ENCODE measurements at regions not wholly inside any gene's neighbourhood (a gene's known extent, or its start where the extent isn't known, plus 50 kb on each side); places are given as distances from the start of the nearest gene placed in this dataset.
"Not testable (repeated sequence)": the region's sequence is repeated elsewhere in the genome, so short reads cannot be mapped to it uniquely, and the experiment has no call there.

GRCh38 chr14:105918496-105919262 lies 392.3 kb downstream of the TMEM121 start:
- no peak for DNase-seq
- intact Hi-C loops (cut with DNase I) = no loop called here
- H3K4me3 ChIP-seq (replicated peaks in 1 of 3) = no peak overlapping the region

GRCh38 chr14:105919458-105920150 lies 393.2 kb downstream of the TMEM121 start:
- no peaks in the 10 kb centered on the region for H3K9me3 ChIP-seq
- intact Hi-C loops (cut with DNase I) = no loop called here
- H3K27me3 ChIP-seq = no peaks in the 10 kb centered on the region
- H3K27ac ChIP-seq = no peak overlapping the region
- TF ChIP-seq POLR2A (IDR thresholded peaks at IDR 0.05) = no peak
- TF ChIP-seq CTCF (IDR thresholded peaks at IDR 0.05) = no peak
- H3K36me3 ChIP-seq = no peaks in the 10 kb centered on the region
- DNase-seq = no peak
- no peaks in the 10 kb centered on the region for H3K4me1 ChIP-seq
- 80 to 95% methylated on average over 3 to 15 of the region's 21 CpGs for WGBS, 2 donors
- H3K4me3 ChIP-seq (replicated peaks in 1 of 3) = no peak overlapping the region

More at GRCh38 chr14:105918496-105919262, 392.3 kb downstream of the TMEM121 start:
- H3K9me3 ChIP-seq = no peaks in the 10 kb centered on the region
- TF ChIP-seq CTCF (IDR thresholded peaks at IDR 0.05) (no peak), POLR2A (IDR thresholded peaks at IDR 0.05) (no peak)
- no peak overlapping the region for H3K27ac ChIP-seq
- no peaks in the 10 kb centered on the region for H3K4me1 ChIP-seq
- 68 to 88% methylated on average over 3 to 7 of the region's 17 CpGs for WGBS, 2 donors
- no peaks in the 10 kb centered on the region for H3K27me3 ChIP-seq
- no peaks in the 10 kb centered on the region for H3K36me3 ChIP-seq

- H3K4me3 ChIP-seq (replicated peaks in 1 of 3); H3K9me3 ChIP-seq; DNase-seq; H3K4me1 ChIP-seq; H3K36me3 ChIP-seq; H3K27ac ChIP-seq; intact Hi-C loops (cut with DNase I); H3K27me3 ChIP-seq: not testable (repeated sequence)
- 80% methylated on average over 7 to 10 of the region's 11 CpGs for WGBS, 2 donors
These were observed 393.8 kb downstream of the TMEM121 start for GRCh38 chr14:105920151-105920700.

- H3K36me3 ChIP-seq; H3K4me1 ChIP-seq; H3K9me3 ChIP-seq; DNase-seq; H3K27ac ChIP-seq; intact Hi-C loops (cut with DNase I); H3K4me3 ChIP-seq (replicated peaks in 1 of 3); H3K27me3 ChIP-seq: not testable (repeated sequence)
- 88 to 93% methylated on average over 15 to 19 of the region's 24 CpGs for WGBS, 2 donors
These were observed 394.7 kb downstream of the TMEM121 start for GRCh38 chr14:105920803-105921755.

GRCh38 chr14:105921781-105922180 lies 395.4 kb downstream of the TMEM121 start:
- H3K27me3 ChIP-seq, H3K27ac ChIP-seq: not testable (repeated sequence)

GRCh38 chr14:105923520-105924191 lies 397.3 kb downstream of the TMEM121 start:
- H3K4me1 ChIP-seq; H3K27ac ChIP-seq; H3K4me3 ChIP-seq (replicated peaks in 1 of 3); H3K27me3 ChIP-seq; intact Hi-C loops (cut with DNase I); H3K36me3 ChIP-seq; DNase-seq; H3K9me3 ChIP-seq: not testable (repeated sequence)
- 0 to 16% methylated on average over 1 of the region's 1 CpG for WGBS, 2 donors

More at GRCh38 chr14:105921781-105922180, 395.4 kb downstream of the TMEM121 start:
- H3K9me3 ChIP-seq; H3K36me3 ChIP-seq; H3K4me1 ChIP-seq; DNase-seq; intact Hi-C loops (cut with DNase I); H3K4me3 ChIP-seq (replicated peaks in 1 of 3): not testable (repeated sequence)
- WGBS, 2 donors = 67 to 90% methylated on average over 1 to 3 of the region's 4 CpGs
